B cell (primary cell): ENCODE measurements at regions not wholly inside any gene's neighbourhood (a gene's known extent, or its start where the extent isn't known, plus 50 kb on each side); places are given as distances from the start of the nearest gene placed in this dataset.

Experiments used
- ATAC-seq: fragments of 200-7000 bp; cut with Tn5 transposase; one replicate; pipeline ENCODE4 v1.10.0; 2021; ENCODE audit warnings: low read depth, mild to moderate bottlenecking, moderate number of reproducible peaks, moderate library complexity
- CTCF ChIA-PET: fragments of 350-600 bp; sonication (Branson Sonifier 250); formaldehyde crosslinking; loops from one replicate; lab custom pipeline; 2021; ENCODE audit warnings: antibody characterized with exemption, inconsistent platforms; lab: Charles Lee
- POLR2A ChIA-PET: fragments of 350-600 bp; sonication (Branson Sonifier 250); formaldehyde crosslinking; loops from one replicate; lab custom pipeline; 2021; ENCODE audit warnings: antibody characterized with exemption; lab: Charles Lee
- DNase-seq: peaks from one replicate; pipeline ENCODE4 v3.0.0; 2013
- H2AFZ ChIP-seq: 2 replicates; pipeline ENCODE4 v1.6.1; 2012; ENCODE audit warnings: mild to moderate bottlenecking, low read depth, low read length; ENCODE audit not compliant: insufficient read depth, poor library complexity, severe bottlenecking
- H3K27ac ChIP-seq, 2 donors: 1 replicate in 1 of 2; 2 replicates in 1 of 2; pipeline ENCODE4 v1.5.1; 2012 to 2013; ENCODE audit warnings: low read length in 2 of 2, mild to moderate bottlenecking in 2 of 2, moderate library complexity in 1 of 2
- H3K27me3 ChIP-seq, 4 experiments: fragments of 200-600 bp in 1 of 4; sonication (generic) in 1 of 4; replicated peaks in 1 of 4; 1 replicate in 2 of 4; 2 replicates in 2 of 4; pipeline versions ENCODE4 v1.6.1 to v1.7.0; 2013 to 2016; ENCODE audit warnings: low read length in 3 of 4, mild to moderate bottlenecking in 2 of 4, mixed read lengths in 1 of 4, moderate library complexity in 1 of 4; ENCODE audit not compliant: insufficient read depth in 4 of 4, control insufficient read depth in 3 of 4; ENCODE audit errors: control extremely low read depth in 1 of 4
- H3K36me3 ChIP-seq, 2 experiments: replicated peaks in 1 of 2; 1 replicate in 1 of 2; 2 replicates in 1 of 2; pipeline versions ENCODE4 v1.6.1 to v1.7.1; 2013; ENCODE audit warnings: low read length in 1 of 2; ENCODE audit not compliant: insufficient read depth in 2 of 2, control insufficient read depth in 1 of 2; ENCODE audit errors: control extremely low read depth in 1 of 2, extremely low read depth in 1 of 2
- H3K4me1 ChIP-seq, 2 donors: fragments of 200-600 bp in 1 of 2; sonication (generic) in 1 of 2; 1 replicate in 1 of 2; 2 replicates in 1 of 2; pipeline versions ENCODE4 v1.5.1 to v1.6.1; 2013 to 2017; ENCODE audit warnings: low read length in 2 of 2; ENCODE audit not compliant: control insufficient read depth in 2 of 2, insufficient read depth in 2 of 2
- H3K4me2 ChIP-seq: replicated peaks from 2 replicates; pipeline ENCODE3; 2012; ENCODE audit warnings: mild to moderate bottlenecking, low read depth, low read length; ENCODE audit not compliant: poor library complexity, severe bottlenecking
- H3K4me3 ChIP-seq, 5 experiments: fragments of 200-600 bp in 1 of 5; sonication (generic) in 1 of 5; 1 replicate in 3 of 5; 2 replicates in 2 of 5; pipeline versions ENCODE4 v1.5.1 to v1.7.0; 2011 to 2016; ENCODE audit warnings: low read length in 4 of 5, mild to moderate bottlenecking in 4 of 5, low read depth in 2 of 5, control low read depth in 1 of 5, moderate library complexity in 1 of 5; ENCODE audit not compliant: insufficient read depth in 1 of 5; ENCODE audit errors: control extremely low read depth in 1 of 5, extremely low read depth in 1 of 5
- H3K79me2 ChIP-seq: fragments of 200-600 bp; sonication (generic); one replicate; pipeline ENCODE4 v1.6.0; 2016; ENCODE audit warnings: low read length; ENCODE audit not compliant: control insufficient read depth, insufficient read depth
- H3K9ac ChIP-seq: fragments of 200-600 bp; sonication (generic); 2 replicates; pipeline ENCODE4 v1.6.1; 2017; ENCODE audit warnings: mild to moderate bottlenecking, low read length, moderate library complexity
- H3K9me3 ChIP-seq, 3 donors: one replicate each; pipeline versions ENCODE4 v1.6.1 to v1.7.1; 2013; ENCODE audit warnings: low read length in 2 of 3; ENCODE audit not compliant: control insufficient read depth in 2 of 3, insufficient read depth in 1 of 3; ENCODE audit errors: control extremely low read depth in 1 of 3
- H4K20me1 ChIP-seq: 2 replicates; pipeline ENCODE4 v1.6.0; 2012; ENCODE audit warnings: mild to moderate bottlenecking, low read length; ENCODE audit not compliant: insufficient read depth, control insufficient read depth, poor library complexity, severe bottlenecking
- H3K27ac Mint-ChIP-seq: one replicate; pipeline ENCODE4 v1.8.0; 2021; ENCODE audit warnings: mixed read lengths
- H3K27me3 Mint-ChIP-seq: one replicate; pipeline ENCODE4 v1.8.0; 2021; ENCODE audit warnings: mixed read lengths
- H3K4me1 Mint-ChIP-seq: one replicate; pipeline ENCODE4 v1.8.0; 2021; ENCODE audit warnings: mixed read lengths
- H3K4me3 Mint-ChIP-seq: one replicate; pipeline ENCODE4 v1.8.0; 2021; ENCODE audit warnings: mixed read lengths
- H3K9me3 Mint-ChIP-seq: one replicate; pipeline ENCODE4 v1.8.0; 2022; ENCODE audit warnings: mixed read lengths; ENCODE audit not compliant: insufficient read depth
- CTCF ChIP-seq: fragments of 200-600 bp; IDR thresholded peaks from one replicate; pipeline ENCODE4 v1.8.0; 2022; ENCODE audit warnings: antibody characterized with exemption, mild to moderate bottlenecking
- EZH2 ChIP-seq: IDR thresholded peaks from 2 replicates; pipeline ENCODE4 v1.6.1; 2012; ENCODE audit warnings: borderline replicate concordance, low read depth, mild to moderate bottlenecking, moderate library complexity, low read length; ENCODE audit not compliant: insufficient read depth, poor library complexity, severe bottlenecking
- WGBS: methylation state at CpG from one replicate; pipeline ENCODE4 v1.1.5; 2013; ENCODE audit warnings: missing lambda C conversion rate; ENCODE audit not compliant: insufficient coverage; 5-methylcytosine and 5-hydroxymethylcytosine counted together
- intact Hi-C: fragments of 100-400 bp; cut with micrococcal nuclease; formaldehyde crosslinking; loops from one replicate; pipeline ENCODE4 v1.10.0; 2022

GRCh38 chr11:81496601-81497000, 1237.1 kb downstream of the FAM181B start:
- Mint-ChIP-seq H3K4me1 (no peaks in the 10 kb centered on the region), H3K27ac (no peak overlapping the region), H3K9me3 (no peaks in the 10 kb centered on the region), H3K27me3 (no peaks in the 10 kb centered on the region), H3K4me3 (no peak overlapping the region)
- Histone ChIP-seq H3K79me2 (no peaks in the 10 kb centered on the region), H2AFZ (no peak overlapping the region), H3K9ac (no peak overlapping the region), H3K4me3 (no peak overlapping the region), H3K27ac (no peak overlapping the region), H3K4me2 (no peak overlapping the region), H3K9me3 (no peaks in the 10 kb centered on the region), H3K4me1 (no peaks in the 10 kb centered on the region), H4K20me1 (no peaks in the 10 kb centered on the region), H3K36me3 (no peaks in the 10 kb centered on the region), H3K27me3 (no peaks in the 10 kb centered on the region)
- WGBS: no CpG with 5 or more reads among the region's 1 CpG
- POLR2A ChIA-PET: no interaction called here
- DNase-seq (no peak), ATAC-seq (no peak)
- TF ChIP-seq CTCF (no peak), EZH2 (no peak)
- intact Hi-C loops: no loop called here
- CTCF ChIA-PET: interaction anchor here (0.7 to 1.4 kb wide), 6 partner anchors 13 to 730 kb away, joined by 3 to 6 read pairs (median 3); no protein-coding TSS in a partner anchor

GRCh38 chr11:81495699-81496292, 1237.9 kb downstream of the FAM181B start:
- Histone ChIP-seq H3K4me2 (no peak overlapping the region), H3K79me2 (no peaks in the 10 kb centered on the region), H3K36me3 (no peaks in the 10 kb centered on the region), H3K4me3 (no peak overlapping the region), H3K4me1 (no peaks in the 10 kb centered on the region), H3K27ac (no peak overlapping the region), H2AFZ (no peak overlapping the region), H3K9ac (no peak overlapping the region), H4K20me1 (no peaks in the 10 kb centered on the region), H3K27me3 (no peaks in the 10 kb centered on the region), H3K9me3 (no peaks in the 10 kb centered on the region)
- ChIA-PET POLR2A (no interaction called here), CTCF (interaction anchor here (1.3 kb wide), 1 partner anchor 28 kb away, joined by 3 read pairs; no protein-coding TSS in a partner anchor)
- Mint-ChIP-seq H3K27me3 (no peaks in the 10 kb centered on the region), H3K4me3 (no peak overlapping the region), H3K9me3 (no peaks in the 10 kb centered on the region), H3K4me1 (no peaks in the 10 kb centered on the region), H3K27ac (no peak overlapping the region)
- DNase-seq (no peak), ATAC-seq (no peak)
- no peak for TF ChIP-seq CTCF
- TF ChIP-seq EZH2: no peak
- WGBS: no CpG with 5 or more reads among the region's 4 CpGs
- intact Hi-C loops: no loop called here
